Sigmoid colon (tissue), 6 donors: ENCODE measurements at regions not wholly inside any gene's neighbourhood (a gene's known extent, or its start where the extent isn't known, plus 50 kb on each side); places are given as distances from the start of the nearest gene placed in this dataset.

Source experiments
- DNase-seq: peaks from one replicate; pipeline ENCODE4 v3.0.0-alpha.2; 2019
- H3K27ac ChIP-seq, 4 donors: fragments of 200-600 bp; sonication (generic); one replicate each; pipeline ENCODE4 v1.5.1; 2016 to 2019; ENCODE audit warnings: mild to moderate bottlenecking in 1 of 4
- H3K27me3 ChIP-seq, 3 donors: fragments of 200-600 bp; sonication (generic); one replicate each; pipeline ENCODE4 v1.5.1; 2019; ENCODE audit warnings: mild to moderate bottlenecking in 1 of 3
- H3K36me3 ChIP-seq, 4 donors: fragments of 200-600 bp; sonication (generic); one replicate each; pipeline ENCODE4 v1.5.1; 2016 to 2019
- H3K4me1 ChIP-seq, 4 donors: fragments of 200-600 bp; sonication (generic); one replicate each; pipeline ENCODE4 v1.5.1; 2017 to 2019
- H3K4me3 ChIP-seq, 4 donors: fragments of 200-600 bp; sonication (generic); one replicate each; pipeline ENCODE4 v1.5.1; 2017 to 2019; ENCODE audit warnings: mild to moderate bottlenecking in 2 of 4, moderate library complexity in 1 of 4
- H3K9me3 ChIP-seq, 4 donors: fragments of 200-600 bp in 3 of 4; sonication (generic) in 3 of 4; one replicate each; pipeline versions ENCODE4 v1.5.1 to v1.6.1; 2013 to 2019
- EP300 ChIP-seq, 4 donors: sonication (generic); formaldehyde crosslinking; IDR thresholded peaks; one replicate each; pipeline ENCODE4 v1.6.1; 2017; ENCODE audit warnings: antibody characterized with exemption in 4 of 4
- POLR2A ChIP-seq, 2 donors: fragments of 450-650 bp; IDR thresholded peaks; one replicate each; pipeline ENCODE4 v1.6.1; 2016; ENCODE audit warnings: antibody characterized with exemption in 2 of 2, mild to moderate bottlenecking in 2 of 2, moderate library complexity in 2 of 2
- POLR2AphosphoS5 ChIP-seq, 4 donors: sonication (generic); formaldehyde crosslinking; IDR thresholded peaks; one replicate each; pipeline ENCODE4 v1.6.1; 2017; ENCODE audit warnings: antibody characterized with exemption in 4 of 4
- WGBS, 2 donors: extraction: QIAGEN DNeasy Blood & Tissue Kit; methylation state at CpG; one replicate each; pipeline ENCODE4 v1.1.7; 2013; 5-methylcytosine and 5-hydroxymethylcytosine counted together
- intact Hi-C: fragments of 100-400 bp; cut with DNase I; formaldehyde crosslinking; loops from one replicate; pipeline ENCODE4 v1.15.1; 2023
- TF ChIP-seq, protein P1 (sequence below), 4 experiments: fragments of 450-650 bp in 3 of 4; fragments of 200-600 bp in 1 of 4; IDR thresholded peaks; one replicate each; pipeline ENCODE4 v1.5.1; 2016 to 2019; ENCODE audit warnings: antibody characterized with exemption in 4 of 4, mild to moderate bottlenecking in 3 of 4, moderate library complexity in 2 of 4
- donor health status: healthy with polysubstance abuse.
- donor health status: healthy.

DNA sequence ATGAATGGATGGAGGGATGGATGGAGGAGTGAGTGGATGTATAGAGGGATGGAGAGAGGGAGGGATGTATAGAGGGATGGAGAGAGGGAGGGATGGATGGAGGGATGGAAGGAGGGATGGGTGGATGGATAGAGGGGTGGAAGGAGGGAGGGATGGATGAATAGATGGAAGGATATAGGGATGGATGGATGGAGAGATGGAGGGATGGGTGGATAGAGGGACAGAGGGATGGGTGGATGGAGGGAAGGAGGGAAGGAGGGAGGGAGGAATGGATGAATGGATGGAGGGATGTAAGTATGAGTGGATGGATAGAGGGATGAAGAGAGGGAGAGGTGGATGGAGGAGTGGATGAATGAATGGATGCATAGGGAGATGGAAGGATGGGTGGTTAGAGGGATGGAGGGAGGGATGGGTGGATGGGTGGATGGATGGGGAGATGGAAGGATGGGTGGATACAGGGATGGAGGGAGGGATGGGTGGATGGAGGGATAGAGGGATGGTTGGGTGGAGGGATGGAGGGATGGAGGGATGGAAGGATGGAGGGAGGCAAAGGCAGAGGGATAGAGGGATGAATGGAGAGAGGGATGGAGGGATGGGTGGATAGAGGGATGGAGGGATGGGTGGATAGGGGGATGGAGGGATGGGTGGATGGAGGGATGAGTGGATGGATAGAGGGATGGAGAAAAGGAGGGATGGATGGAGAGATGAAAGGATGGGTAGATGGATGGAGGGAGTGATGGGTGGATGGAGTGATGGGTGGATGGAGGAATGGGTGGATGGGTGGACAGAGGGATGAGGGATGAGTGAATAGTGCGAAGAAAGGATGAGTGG, 313.8 kb downstream of the UACA start:
- H3K4me1 ChIP-seq: peaks cover 0 to 12% (median 5%) of the 10 kb centered on the region in 4 donors
- no peaks in the 10 kb centered on the region for H3K36me3 ChIP-seq
- H3K27ac ChIP-seq: no peak overlapping the region
- WGBS, 2 donors: 91 to 97% methylated on average over 1 of the region's 1 CpG
- no peak overlapping the region for H3K4me3 ChIP-seq
- no peak for DNase-seq
- H3K9me3 ChIP-seq: no peaks in the 10 kb centered on the region
- intact Hi-C loops: no loop called here
- H3K27me3 ChIP-seq: no peaks in the 10 kb centered on the region
- TF ChIP-seq POLR2A (IDR thresholded peaks at IDR 0.05) (no peak), POLR2AphosphoS5 (IDR thresholded peaks at IDR 0.05) (no peak), EP300 (IDR thresholded peaks at IDR 0.05) (no peak)
- TF ChIP-seq, protein P1, sequence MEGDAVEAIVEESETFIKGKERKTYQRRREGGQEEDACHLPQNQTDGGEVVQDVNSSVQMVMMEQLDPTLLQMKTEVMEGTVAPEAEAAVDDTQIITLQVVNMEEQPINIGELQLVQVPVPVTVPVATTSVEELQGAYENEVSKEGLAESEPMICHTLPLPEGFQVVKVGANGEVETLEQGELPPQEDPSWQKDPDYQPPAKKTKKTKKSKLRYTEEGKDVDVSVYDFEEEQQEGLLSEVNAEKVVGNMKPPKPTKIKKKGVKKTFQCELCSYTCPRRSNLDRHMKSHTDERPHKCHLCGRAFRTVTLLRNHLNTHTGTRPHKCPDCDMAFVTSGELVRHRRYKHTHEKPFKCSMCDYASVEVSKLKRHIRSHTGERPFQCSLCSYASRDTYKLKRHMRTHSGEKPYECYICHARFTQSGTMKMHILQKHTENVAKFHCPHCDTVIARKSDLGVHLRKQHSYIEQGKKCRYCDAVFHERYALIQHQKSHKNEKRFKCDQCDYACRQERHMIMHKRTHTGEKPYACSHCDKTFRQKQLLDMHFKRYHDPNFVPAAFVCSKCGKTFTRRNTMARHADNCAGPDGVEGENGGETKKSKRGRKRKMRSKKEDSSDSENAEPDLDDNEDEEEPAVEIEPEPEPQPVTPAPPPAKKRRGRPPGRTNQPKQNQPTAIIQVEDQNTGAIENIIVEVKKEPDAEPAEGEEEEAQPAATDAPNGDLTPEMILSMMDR (IDR thresholded peaks at IDR 0.05): no peak

- no peaks in the 10 kb centered on the region for H3K27me3 ChIP-seq
- 18 to 28% methylated on average over 29 of the region's 29 CpGs for WGBS, 2 donors
- no peaks in the 10 kb centered on the region for H3K9me3 ChIP-seq
- H3K27ac ChIP-seq: no peak overlapping the region
- no peak for TF ChIP-seq POLR2A (IDR thresholded peaks at IDR 0.05)
- no peak for TF ChIP-seq POLR2AphosphoS5 (IDR thresholded peaks at IDR 0.05)
- no peak for TF ChIP-seq EP300 (IDR thresholded peaks at IDR 0.05)
- TF ChIP-seq, protein P1 (IDR thresholded peaks at IDR 0.05): no peak
- H3K36me3 ChIP-seq: no peaks in the 10 kb centered on the region
- no peak overlapping the region for H3K4me3 ChIP-seq
- intact Hi-C loops: no loop called here
- no peak for DNase-seq
- H3K4me1 ChIP-seq: peaks cover 0 to 12% (median 5%) of the 10 kb centered on the region in 4 donors
Observed at GRCh38 chr15:70447928-70448698, 315.2 kb downstream of the UACA start.

GRCh38 chr15:70447521-70447920, 315.8 kb downstream of the UACA start:
- no peak overlapping the region for H3K27ac ChIP-seq
- H3K36me3 ChIP-seq: no peaks in the 10 kb centered on the region
- peaks cover 0 to 12% (median 5%) of the 10 kb centered on the region in 4 donors for H3K4me1 ChIP-seq
- intact Hi-C loops: no loop called here
- H3K27me3 ChIP-seq: no peaks in the 10 kb centered on the region
- 54 to 68% methylated on average over 2 of the region's 2 CpGs for WGBS, 2 donors
- H3K9me3 ChIP-seq: no peaks in the 10 kb centered on the region
- H3K4me3 ChIP-seq: no peak overlapping the region
- TF ChIP-seq POLR2A (IDR thresholded peaks at IDR 0.05): no peak
- DNase-seq: no peak

DNA sequence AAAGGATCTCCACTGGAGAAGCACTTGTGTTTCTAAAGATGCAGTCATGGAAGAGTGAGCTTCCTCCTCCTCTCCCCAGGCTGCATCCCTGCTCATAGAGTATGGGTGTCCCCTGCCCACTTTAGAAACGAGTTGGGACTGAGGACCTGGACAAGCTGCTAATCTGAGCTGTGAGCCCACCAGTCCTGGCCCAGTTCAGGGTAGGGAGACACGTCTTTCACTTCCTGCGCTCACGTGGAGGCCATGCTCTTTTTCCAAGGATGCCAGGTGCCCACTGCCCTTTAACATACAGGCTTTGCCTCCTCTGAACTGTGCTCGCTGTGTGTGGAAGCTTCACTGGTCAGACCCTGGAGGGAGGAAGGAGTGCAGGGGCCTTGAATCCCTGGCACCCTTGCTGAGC, 316.3 kb downstream of the UACA start:
- intact Hi-C loops: no loop called here
- H3K9me3 ChIP-seq: no peaks in the 10 kb centered on the region
- H3K4me3 ChIP-seq: no peak overlapping the region
- no peak overlapping the region for H3K27ac ChIP-seq
- no peak for DNase-seq
- no peaks in the 10 kb centered on the region for H3K36me3 ChIP-seq
- H3K4me1 ChIP-seq: peaks cover 0 to 12% (median 5%) of the 10 kb centered on the region in 4 donors
- WGBS, 2 donors: 86 to 87% methylated on average over 5 of the region's 5 CpGs
- TF ChIP-seq, protein P1 (IDR thresholded peaks at IDR 0.05): no peak
- no peak for TF ChIP-seq POLR2AphosphoS5 (IDR thresholded peaks at IDR 0.05)
- TF ChIP-seq POLR2A (IDR thresholded peaks at IDR 0.05): no peak
- no peak for TF ChIP-seq EP300 (IDR thresholded peaks at IDR 0.05)
- H3K27me3 ChIP-seq: no peaks in the 10 kb centered on the region
